Right atrium auricular region (tissue), 2 donors: ENCODE measurements at regions not wholly inside any gene's neighbourhood (a gene's known extent, or its start where the extent isn't known, plus 50 kb on each side); places are given as distances from the start of the nearest gene placed in this dataset.

Experiments
- DNase-seq: peaks from one replicate; pipeline ENCODE4 v3.0.0-alpha.2; 2019; ENCODE audit warnings: low spot score
- H3K27ac ChIP-seq, 2 donors: fragments of 200-600 bp; sonication (generic); 1 replicate in 1 of 2; 2 replicates in 1 of 2; pipeline ENCODE4 v1.5.1; 2016 to 2019
- H3K27me3 ChIP-seq, 2 donors: fragments of 200-600 bp; sonication (generic); one replicate each; pipeline versions ENCODE4 v1.5.1 to v1.6.0; 2017 to 2019
- H3K36me3 ChIP-seq: fragments of 200-600 bp; sonication (generic); one replicate; pipeline ENCODE4 v1.5.1; 2016
- H3K4me1 ChIP-seq, 2 donors: fragments of 200-600 bp; sonication (generic); one replicate each; pipeline versions ENCODE4 v1.5.1 to v1.6.0; 2017 to 2019
- H3K4me3 ChIP-seq, 2 donors: fragments of 200-600 bp; sonication (generic); 1 replicate in 1 of 2; 2 replicates in 1 of 2; pipeline ENCODE4 v1.5.1; 2017 to 2019; ENCODE audit warnings: mild to moderate bottlenecking in 1 of 2, moderate library complexity in 1 of 2
- H3K9me3 ChIP-seq, 2 donors: fragments of 200-600 bp; sonication (generic); one replicate each; pipeline ENCODE4 v1.5.1; 2019
- CTCF ChIP-seq, 2 donors: fragments of 200-600 bp; sonication (generic); IDR thresholded peaks; one replicate each; pipeline ENCODE4 v1.5.1; 2019; ENCODE audit warnings: antibody characterized with exemption in 2 of 2

DNA sequence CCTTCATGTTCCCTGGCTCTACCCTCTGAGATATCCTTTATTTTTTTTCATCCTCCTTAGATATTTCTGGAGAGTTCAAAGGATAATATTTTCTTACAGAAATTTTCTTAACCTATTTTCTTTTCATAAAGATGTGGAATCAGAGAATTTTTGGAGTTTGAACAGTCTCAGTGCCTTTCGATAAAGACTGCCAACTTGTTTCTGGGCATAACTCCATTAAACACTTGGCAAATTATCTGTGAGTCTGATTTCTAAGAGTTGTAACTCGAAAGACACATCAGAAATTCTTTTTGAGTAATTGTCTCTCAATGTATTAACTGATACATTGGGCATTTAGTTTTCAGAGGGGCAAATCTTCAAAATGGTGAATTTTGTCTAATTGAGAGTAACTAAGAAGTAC, 1255.6 kb downstream of the NCAM2 start:
- TF ChIP-seq CTCF (IDR thresholded peaks at IDR 0.05): no peak
- Histone ChIP-seq H3K27me3 (no peaks in the 10 kb centered on the region), H3K4me3 (no peak overlapping the region), H3K4me1 (no peaks in the 10 kb centered on the region), H3K27ac (no peak overlapping the region), H3K9me3 (no peaks in the 10 kb centered on the region), H3K36me3 (no peaks in the 10 kb centered on the region)
- no peak for DNase-seq

DNA sequence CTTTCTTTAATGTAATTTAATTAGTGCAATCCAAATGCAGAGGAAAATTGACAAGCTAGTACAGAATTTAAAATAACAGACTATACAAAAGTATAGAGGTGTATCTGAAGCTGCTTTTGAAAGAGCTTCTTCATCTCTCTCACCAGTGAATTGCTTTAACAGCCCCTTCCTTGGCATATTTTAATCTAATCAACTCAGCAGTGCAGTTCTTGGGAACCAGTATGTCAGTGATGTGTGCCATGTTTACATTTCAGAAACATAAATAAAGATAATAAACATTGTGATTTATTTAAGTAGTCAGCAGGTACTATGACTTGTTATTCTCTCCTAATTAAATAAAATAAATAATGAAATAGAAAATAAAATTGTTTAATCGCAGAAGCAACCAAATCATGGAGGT, 1260.6 kb downstream of the NCAM2 start:
- no peaks in the 10 kb centered on the region for H3K36me3 ChIP-seq
- H3K4me3 ChIP-seq: no peak overlapping the region
- no peaks in the 10 kb centered on the region for H3K27me3 ChIP-seq
- H3K27ac ChIP-seq: no peak overlapping the region
- H3K4me1 ChIP-seq: no peaks in the 10 kb centered on the region
- DNase-seq: no peak
- no peaks in the 10 kb centered on the region for H3K9me3 ChIP-seq
- TF ChIP-seq CTCF (IDR thresholded peaks at IDR 0.05): no peak

DNA sequence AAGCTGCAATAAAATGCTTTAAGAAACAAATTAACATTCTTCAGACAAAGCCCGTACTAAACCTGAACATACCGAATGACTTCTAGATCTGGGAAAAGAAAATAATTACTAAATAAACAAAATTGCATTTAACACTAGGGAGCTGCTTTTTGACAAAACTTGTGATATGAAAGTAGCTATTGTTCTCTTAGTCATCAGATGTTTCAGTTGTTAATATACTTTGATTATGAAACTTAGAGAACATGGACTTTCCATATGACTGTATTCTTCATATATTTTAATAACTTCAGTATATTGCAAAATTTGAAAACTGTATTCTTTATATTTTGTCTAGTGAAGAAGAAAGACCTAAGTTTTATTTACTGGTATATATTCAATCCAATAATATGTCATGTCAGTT, 1262.1 kb downstream of the NCAM2 start:
- no peaks in the 10 kb centered on the region for H3K27me3 ChIP-seq
- H3K4me3 ChIP-seq: no peak overlapping the region
- no peaks in the 10 kb centered on the region for H3K9me3 ChIP-seq
- no peak for TF ChIP-seq CTCF (IDR thresholded peaks at IDR 0.05)
- no peaks in the 10 kb centered on the region for H3K4me1 ChIP-seq
- no peak overlapping the region for H3K27ac ChIP-seq
- no peaks in the 10 kb centered on the region for H3K36me3 ChIP-seq
- no peak for DNase-seq

DNA sequence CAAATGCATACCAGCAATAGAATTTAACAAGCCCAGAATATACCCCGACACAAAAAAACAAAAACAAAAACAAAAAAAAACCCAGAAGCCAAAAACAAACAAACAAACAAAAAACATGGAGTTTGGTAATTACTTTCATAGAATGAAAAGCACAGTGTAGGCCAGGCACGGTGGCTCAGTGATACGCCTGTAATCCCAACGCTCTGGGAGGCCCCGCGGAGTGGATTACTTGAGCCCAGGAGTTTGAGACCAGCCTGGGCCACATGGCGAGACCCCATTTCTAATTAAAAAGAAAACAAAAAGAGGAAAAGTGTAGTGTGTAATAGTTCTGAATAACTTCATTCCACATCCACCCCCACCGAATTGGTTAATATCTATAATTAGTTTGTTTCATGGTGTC, 1265.7 kb downstream of the NCAM2 start:
- TF ChIP-seq CTCF (IDR thresholded peaks at IDR 0.05): no peak
- no peaks in the 10 kb centered on the region for H3K4me1 ChIP-seq
- no peak for DNase-seq
- no peak overlapping the region for H3K27ac ChIP-seq
- H3K27me3 ChIP-seq: no peaks in the 10 kb centered on the region
- H3K4me3 ChIP-seq: no peak overlapping the region
- no peaks in the 10 kb centered on the region for H3K9me3 ChIP-seq
- no peaks in the 10 kb centered on the region for H3K36me3 ChIP-seq

- Histone ChIP-seq H3K27ac (no peak overlapping the region), H3K36me3 (no peaks in the 10 kb centered on the region), H3K4me1 (no peaks in the 10 kb centered on the region), H3K27me3 (no peaks in the 10 kb centered on the region), H3K9me3 (no peaks in the 10 kb centered on the region), H3K4me3 (no peak overlapping the region)
- TF ChIP-seq CTCF (IDR thresholded peaks at IDR 0.05): no peak
- DNase-seq: no peak
Measured at GRCh38 chr21:22277341-22277740, 1279.1 kb downstream of the NCAM2 start.

- no peaks in the 10 kb centered on the region for H3K36me3 ChIP-seq
- H3K4me3 ChIP-seq: no peak overlapping the region
- DNase-seq: no peak
- H3K4me1 ChIP-seq: no peaks in the 10 kb centered on the region
- no peak overlapping the region for H3K27ac ChIP-seq
- no peaks in the 10 kb centered on the region for H3K9me3 ChIP-seq
- no peaks in the 10 kb centered on the region for H3K27me3 ChIP-seq
- TF ChIP-seq CTCF (IDR thresholded peaks at IDR 0.05): no peak
Measured at GRCh38 chr21:22278366-22278765, 1280.2 kb downstream of the NCAM2 start.
